ENCODE measurements at regions not wholly inside any gene's neighbourhood (a gene's known extent, or its start where the extent isn't known, plus 50 kb on each side); places are given as distances from the start of the nearest gene placed in this dataset.
"Not testable (repeated sequence)": the region's sequence is repeated elsewhere in the genome, so short reads cannot be mapped to it uniquely, and the experiment has no call there.

- DNase-seq, result no peak
Measured at GRCh38 chr5:130708754-130709153, 456.3 kb downstream of the HINT1 start.

GRCh38 chr5:130706696-130707095 is 458.4 kb downstream of the HINT1 start:
- DNase-seq, result no peak

- no peak for DNase-seq
Measured at GRCh38 chr5:130705368-130705767, 459.7 kb downstream of the HINT1 start.

- DNase-seq, result no peak
Measured at GRCh38 chr5:130693509-130693908, 471.5 kb downstream of the HINT1 start.

- no peak for DNase-seq
Measured at GRCh38 chr5:130692770-130693169, 472.3 kb downstream of the HINT1 start.

GRCh38 chr5:130689831-130690230 is 475.2 kb downstream of the HINT1 start:
- DNase-seq, result no peak

- DNase-seq, result no peak
Measured at GRCh38 chr5:130687085-130687733, 477.8 kb downstream of the HINT1 start.

GRCh38 chr5:130678637-130679036 is 486.4 kb downstream of the HINT1 start:
- no peak for DNase-seq

- no peak for DNase-seq
Measured at GRCh38 chr5:130666462-130666861, 498.6 kb downstream of the HINT1 start.

- DNase-seq, result no peak
Measured at GRCh38 chr5:130652176-130652575, 512.9 kb downstream of the HINT1 start.

- no peak for DNase-seq
Measured at GRCh38 chr5:130651440-130651839, 513.6 kb downstream of the HINT1 start.

GRCh38 chr5:130643321-130643720 is 521.7 kb downstream of the HINT1 start:
- DNase-seq, result no peak

GRCh38 chr5:130642461-130642860 is 522.6 kb downstream of the HINT1 start:
- no peak for DNase-seq

GRCh38 chr5:130627145-130627544 is 537.9 kb downstream of the HINT1 start:
- DNase-seq, result no peak

GRCh38 chr5:130624805-130625204 is 540.3 kb downstream of the HINT1 start:
- no peak for DNase-seq

GRCh38 chr5:130616161-130616560 is 548.9 kb downstream of the HINT1 start:
- DNase-seq, result no peak

- no peak for DNase-seq
Measured at GRCh38 chr5:130605234-130605633, 559.8 kb downstream of the HINT1 start.

GRCh38 chr5:130596647-130597046 is 568.4 kb downstream of the HINT1 start:
- not testable (repeated sequence) for DNase-seq

GRCh38 chr5:130580264-130580663 is 584.8 kb downstream of the HINT1 start:
- no peak for DNase-seq

GRCh38 chr5:130578354-130578753 is 586.7 kb downstream of the HINT1 start:
- no peak for DNase-seq

GRCh38 chr5:130571076-130571475 is 594.0 kb downstream of the HINT1 start:
- DNase-seq, result no peak

GRCh38 chr5:130568791-130569190 is 596.3 kb downstream of the HINT1 start:
- DNase-seq, result no peak

- DNase-seq, result no peak
Measured at GRCh38 chr5:130555429-130555828, 609.6 kb downstream of the HINT1 start.

GRCh38 chr5:130550562-130550928 is 614.5 kb downstream of the HINT1 start:
- no peak for DNase-seq

- no peak for DNase-seq
Measured at GRCh38 chr5:130549884-130550561, 615.0 kb downstream of the HINT1 start.
